Right lobe of liver (tissue), 4 donors: ENCODE measurements at regions not wholly inside any gene's neighbourhood (a gene's known extent, or its start where the extent isn't known, plus 50 kb on each side); places are given as distances from the start of the nearest gene placed in this dataset.

ENCODE experiments used
- CTCF ChIP-seq, 4 donors: fragments of 200-600 bp in 3 of 4; fragments of 450-650 bp in 1 of 4; IDR thresholded peaks; one replicate each; pipeline versions ENCODE4 v1.5.1 to v1.8.0; 2016 to 2022; ENCODE audit warnings: antibody characterized with exemption in 4 of 4, mild to moderate bottlenecking in 2 of 4
- POLR2A ChIP-seq: fragments of 450-650 bp; IDR thresholded peaks from one replicate; pipeline ENCODE4 v1.6.1; 2017; ENCODE audit warnings: antibody characterized with exemption, mild to moderate bottlenecking
- donor health status: DM: no; HTN: no; CAD: no.
- donor health status: DM: no; HTN: no; CAD: no.
- donor health status: DM: no; HTN: yes; CAD: no.

DNA sequence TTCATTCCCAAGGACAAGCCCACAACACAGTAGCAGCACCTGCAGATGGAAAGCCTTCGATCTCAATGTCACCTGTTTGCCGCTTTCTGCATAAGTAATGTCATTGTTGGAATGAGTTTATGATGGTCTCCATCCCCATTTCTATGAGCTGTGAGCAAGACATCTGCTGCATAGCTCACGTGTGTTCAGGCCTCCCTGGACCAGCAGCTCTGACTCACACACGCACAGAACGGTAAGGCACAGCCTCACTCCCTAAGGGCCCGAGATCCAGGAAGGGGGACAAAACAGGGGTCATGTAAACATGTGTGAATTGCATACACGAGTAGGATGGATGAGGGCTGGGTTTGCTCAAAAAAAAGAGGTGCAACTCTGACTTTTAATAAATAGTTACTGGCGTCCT, 223.1 kb downstream of the SOX9 start:
- no peak for TF ChIP-seq CTCF (IDR thresholded peaks at IDR 0.05)
- no peak for TF ChIP-seq POLR2A
